Skeletal muscle cell (primary cell): ENCODE measurements at regions not wholly inside any gene's neighbourhood (a gene's known extent, or its start where the extent isn't known, plus 50 kb on each side); places are given as distances from the start of the nearest gene placed in this dataset.
"Not testable (repeated sequence)": the region's sequence is repeated elsewhere in the genome, so short reads cannot be mapped to it uniquely, and the experiment has no call there.

Experiments used
- DNase-seq: peaks from one replicate; pipeline ENCODE4 v3.0.0-alpha.2; 2010; ENCODE audit warnings: low read depth
- H3K4me3 ChIP-seq: 2 replicates; pipeline ENCODE4 v1.5.1; 2011; ENCODE audit warnings: low read depth, mild to moderate bottlenecking, control low read depth, low read length, moderate library complexity

DNA sequence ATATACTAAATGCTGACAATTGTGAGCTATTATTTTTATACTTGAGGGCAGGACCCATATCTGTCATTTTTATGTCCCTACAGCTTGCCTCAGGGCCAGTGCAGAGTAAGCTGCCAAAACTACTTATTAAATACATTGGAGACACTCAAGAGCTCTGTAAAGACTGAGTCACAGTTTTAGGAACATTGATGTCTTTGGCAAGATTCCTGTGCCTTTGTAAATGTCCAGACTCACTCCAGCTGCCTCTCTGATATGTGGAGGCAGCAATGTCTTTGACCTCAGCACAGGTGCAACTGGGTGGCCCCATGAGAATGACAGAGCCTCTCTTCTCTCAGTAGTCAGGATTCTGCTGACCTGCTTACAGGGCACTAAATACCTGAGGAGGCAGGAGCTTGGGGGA, 363.2 kb downstream of the OSTF1 start:
- no peak for DNase-seq

DNA sequence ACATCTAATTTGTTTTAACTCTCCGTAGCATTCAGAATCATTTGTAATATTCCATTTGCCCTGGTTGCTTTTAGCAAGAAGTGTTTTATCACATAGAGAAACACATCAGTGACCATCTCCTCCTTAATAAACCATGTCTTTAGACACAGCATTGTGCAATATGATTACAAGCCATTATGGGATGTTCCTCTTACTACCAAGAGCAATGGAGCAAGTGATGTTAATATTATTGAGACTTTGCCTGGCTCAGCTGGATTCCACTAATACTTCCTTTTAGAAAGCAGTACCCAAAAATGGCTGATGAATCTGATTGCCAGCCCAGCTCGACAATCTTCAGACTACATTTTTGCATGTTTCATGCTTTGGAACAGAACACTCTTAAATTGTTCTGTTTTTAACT, 364.2 kb downstream of the OSTF1 start:
- no peak overlapping the region for H3K4me3 ChIP-seq
- no peak for DNase-seq

More for the DNA sequence above, 363.2 kb downstream of the OSTF1 start:
- H3K4me3 ChIP-seq = no peak overlapping the region

DNA sequence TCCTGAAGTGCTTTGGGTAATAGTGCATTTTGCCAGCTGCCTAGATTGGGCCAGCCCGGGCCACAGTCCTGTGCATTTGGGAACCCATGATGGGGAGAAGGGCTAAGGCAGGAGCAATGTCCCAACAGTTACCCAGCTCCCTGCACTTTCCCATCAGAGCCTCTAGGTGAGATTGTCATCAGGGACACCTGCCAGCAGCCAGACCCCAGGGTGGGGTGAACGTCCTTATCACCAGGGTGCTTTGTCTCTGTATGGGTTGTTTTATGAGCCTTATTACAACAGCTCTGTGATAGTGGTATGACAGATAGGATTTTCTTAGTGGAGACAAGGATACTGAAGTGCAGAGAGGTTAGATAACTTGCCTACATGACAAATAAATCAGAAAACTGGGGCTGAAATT, 365.7 kb downstream of the OSTF1 start:
- DNase-seq = no peak
- no peak overlapping the region for H3K4me3 ChIP-seq

DNA sequence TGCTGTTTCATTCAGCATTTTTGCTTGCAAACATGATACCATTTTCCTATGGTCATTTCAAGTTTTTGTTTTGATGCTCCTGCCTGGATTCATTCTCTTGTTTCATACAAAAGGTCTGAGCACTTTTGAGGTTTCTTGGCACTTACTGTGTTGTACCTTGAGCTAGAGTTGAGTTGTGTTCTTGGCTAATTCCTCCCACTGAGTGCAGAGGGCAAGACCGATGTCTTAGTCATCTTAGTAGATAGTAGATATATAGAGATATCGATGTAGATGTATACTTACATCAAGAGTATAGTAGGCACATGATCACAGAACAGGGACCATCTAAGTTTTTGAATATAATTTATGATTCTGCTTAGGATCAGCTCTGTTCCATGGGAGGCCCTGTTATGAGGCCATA, 366.6 kb downstream of the OSTF1 start:
- H3K4me3 ChIP-seq = no peak overlapping the region
- no peak for DNase-seq

DNA sequence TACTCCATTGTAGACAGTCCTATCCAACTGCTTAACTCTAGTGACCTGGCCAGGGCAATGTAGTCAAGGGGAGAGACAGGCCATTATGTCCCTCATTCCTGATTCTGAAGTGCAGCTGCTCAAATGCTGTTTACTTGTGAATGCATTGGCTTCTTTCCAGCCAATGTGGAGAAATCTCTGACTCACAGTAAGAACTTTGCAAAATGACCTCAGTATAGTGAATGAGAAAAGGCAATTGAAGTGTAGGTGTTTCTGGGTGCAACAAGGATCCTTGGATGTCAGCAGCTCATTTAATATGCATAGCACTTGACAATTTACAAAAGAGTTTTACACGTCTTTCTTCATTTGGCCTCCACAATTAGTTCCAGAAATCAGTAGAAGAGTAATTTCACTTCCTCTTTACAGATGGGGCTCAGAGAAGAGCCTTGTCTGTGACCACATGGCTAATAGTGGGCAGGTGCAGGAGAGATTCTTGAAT, 367.2 kb downstream of the OSTF1 start:
- DNase-seq = no peak
- no peak overlapping the region for H3K4me3 ChIP-seq

DNA sequence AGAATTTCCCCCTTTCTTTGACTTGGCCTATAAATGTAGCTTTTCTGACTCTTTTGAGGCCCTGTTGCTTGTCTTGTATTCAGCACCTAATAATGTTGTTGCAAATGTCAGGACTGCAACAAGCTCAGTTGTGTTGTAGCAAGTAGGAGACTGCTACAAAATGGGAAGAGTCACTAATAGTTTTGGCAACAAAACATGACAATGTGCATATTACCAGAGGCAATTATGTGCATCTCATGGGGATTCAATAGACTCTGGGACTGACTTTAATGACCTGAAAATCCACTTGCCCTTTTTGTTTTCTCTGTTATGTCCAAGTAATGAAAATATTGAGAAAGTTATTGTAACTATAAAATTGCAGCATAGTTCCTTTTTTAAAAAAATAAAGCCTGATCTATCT, 368.4 kb downstream of the OSTF1 start:
- no peak overlapping the region for H3K4me3 ChIP-seq
- no peak for DNase-seq

DNA sequence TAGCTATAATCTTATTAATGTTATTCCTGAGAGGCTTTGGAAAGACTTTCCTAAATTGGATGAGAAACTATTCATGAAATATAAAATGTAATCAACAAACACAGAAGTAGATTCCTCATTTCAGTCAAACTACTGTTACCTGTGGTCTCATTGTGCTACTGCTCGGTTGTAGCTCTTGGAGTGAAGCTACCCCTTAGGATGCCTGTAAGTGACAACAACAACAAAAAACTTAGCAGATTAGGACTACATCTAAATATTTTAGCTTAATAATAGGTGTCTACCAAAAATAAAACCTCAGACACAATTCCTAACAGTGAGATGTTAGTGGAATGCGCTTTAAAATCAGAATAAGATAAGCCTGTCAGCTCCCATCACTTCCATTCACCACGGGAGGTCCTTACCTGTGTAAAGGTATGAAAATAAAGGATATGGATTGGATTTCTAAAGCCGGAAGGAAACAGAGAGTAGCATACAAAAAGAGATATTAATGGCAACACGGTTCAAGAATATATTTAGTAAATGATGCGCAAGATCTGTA, 369.2 kb downstream of the OSTF1 start:
- no peak for DNase-seq
- no peak overlapping the region for H3K4me3 ChIP-seq

DNA sequence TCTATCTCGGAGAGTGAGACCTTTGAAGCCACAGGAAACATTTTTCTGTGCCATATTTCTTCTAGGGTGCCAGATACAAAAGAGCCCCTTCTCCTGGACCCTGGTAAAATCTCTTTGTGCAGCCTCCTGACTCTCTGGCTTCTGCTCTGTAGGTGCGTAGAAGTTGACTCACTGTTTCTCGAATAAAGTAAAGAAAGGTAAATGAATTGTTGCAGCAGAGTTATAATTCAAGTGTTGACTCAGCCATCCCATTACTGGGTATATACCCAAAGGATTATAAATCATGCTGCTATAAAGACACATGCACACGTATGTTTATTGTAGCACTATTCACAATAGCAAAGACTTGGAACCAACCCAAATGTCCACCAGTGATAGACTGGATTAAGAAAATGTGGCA, 371.0 kb downstream of the OSTF1 start:
- not testable (repeated sequence) for H3K4me3 ChIP-seq, DNase-seq

DNA sequence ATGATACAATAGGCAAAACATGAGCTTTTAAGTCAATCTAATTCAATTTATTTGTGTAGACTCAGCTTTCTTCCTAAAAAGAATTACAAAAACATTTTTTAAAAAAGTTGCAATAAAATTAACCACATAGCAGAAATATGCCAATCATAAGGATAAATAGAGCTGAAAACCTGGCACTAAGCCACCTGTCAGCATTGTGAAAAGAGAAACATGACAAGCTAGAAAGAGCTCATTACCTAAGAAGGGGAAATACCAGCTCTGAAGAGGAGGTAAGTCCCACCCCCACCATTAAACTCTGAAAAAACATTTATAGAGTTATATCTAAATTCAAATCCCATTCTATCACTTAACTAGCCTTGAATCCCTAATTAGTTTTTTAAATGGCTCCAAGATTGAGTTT, 372.9 kb downstream of the OSTF1 start:
- H3K4me3 ChIP-seq = no peak overlapping the region
- DNase-seq = no peak

DNA sequence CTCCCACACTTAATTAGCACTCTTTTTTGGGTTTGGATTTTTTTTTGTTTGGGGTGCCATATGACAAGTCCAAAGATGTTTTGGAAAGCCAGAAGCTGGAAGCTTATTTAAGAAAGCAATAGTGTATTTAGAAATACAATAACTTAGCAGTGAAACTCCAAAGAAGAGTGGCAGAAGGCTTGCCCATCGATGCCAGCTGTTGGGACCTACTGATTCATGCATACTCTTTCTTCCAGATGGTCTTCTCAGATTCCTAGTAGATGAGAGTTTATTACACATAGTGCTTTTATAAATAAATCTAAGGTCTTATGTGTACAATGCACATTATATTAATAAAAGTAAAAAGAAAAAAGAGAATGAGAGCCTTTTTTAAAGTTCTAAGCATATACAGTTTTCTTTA, 374.6 kb downstream of the OSTF1 start:
- H3K4me3 ChIP-seq = no peak overlapping the region
- no peak for DNase-seq

DNA sequence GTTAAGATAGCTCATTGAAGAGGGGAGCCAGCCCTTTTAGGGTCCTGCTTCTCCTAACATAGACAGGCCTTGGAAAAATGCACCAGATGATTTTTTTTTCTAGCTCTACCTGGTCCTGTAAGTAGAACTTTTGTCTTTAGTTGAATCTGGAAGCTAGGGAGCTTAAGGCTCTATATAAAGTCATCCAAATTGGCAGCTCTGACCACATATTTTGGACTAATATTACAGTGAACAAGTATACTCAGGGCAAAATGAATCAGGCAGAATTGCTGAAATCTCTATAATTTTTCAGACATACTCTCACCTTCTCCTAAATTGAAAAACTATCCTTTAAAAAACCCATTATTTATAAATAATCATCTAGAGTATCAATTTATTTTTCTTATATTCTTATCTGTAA, 375.6 kb downstream of the OSTF1 start:
- no peak overlapping the region for H3K4me3 ChIP-seq
- DNase-seq = no peak

DNA sequence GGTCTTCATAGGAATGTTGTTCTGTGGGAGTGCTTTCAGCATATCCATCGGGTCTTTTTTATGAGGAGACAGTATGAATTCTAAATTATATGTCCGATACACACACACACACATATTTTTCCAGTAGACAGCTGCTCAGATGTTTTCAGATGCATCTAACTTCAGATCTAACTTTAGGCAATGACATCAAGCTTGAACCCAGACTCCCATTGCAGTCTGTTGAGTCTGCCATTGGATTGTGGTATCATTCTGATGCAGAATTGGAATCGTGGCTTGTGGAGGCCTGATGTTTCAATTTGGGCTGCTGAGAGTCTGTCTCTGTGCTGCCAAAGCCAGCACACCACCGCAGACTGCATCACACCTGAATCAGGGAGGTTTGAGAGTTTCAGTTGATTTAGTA, 376.4 kb downstream of the OSTF1 start:
- no peak overlapping the region for H3K4me3 ChIP-seq
- DNase-seq = no peak

DNA sequence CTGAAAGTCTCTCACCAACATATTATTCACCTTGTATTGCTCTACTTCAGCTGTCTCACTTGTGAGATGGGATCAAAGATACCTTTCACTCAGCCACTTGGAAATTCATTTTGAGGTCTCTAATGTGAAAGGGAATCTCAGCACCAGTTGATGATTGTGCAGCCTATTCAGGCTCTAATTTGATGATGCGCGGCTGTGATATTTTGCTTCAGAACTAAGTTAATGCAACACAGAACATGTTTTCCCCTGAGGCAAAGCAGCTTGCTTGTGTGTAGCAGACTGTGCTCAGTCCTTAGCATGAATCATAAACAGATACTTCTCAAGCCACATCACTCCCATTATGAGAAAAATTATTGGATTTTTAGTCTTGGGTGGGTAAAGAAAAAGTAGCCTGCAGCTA, 378.8 kb downstream of the OSTF1 start:
- no peak for DNase-seq
- H3K4me3 ChIP-seq = no peak overlapping the region

DNA sequence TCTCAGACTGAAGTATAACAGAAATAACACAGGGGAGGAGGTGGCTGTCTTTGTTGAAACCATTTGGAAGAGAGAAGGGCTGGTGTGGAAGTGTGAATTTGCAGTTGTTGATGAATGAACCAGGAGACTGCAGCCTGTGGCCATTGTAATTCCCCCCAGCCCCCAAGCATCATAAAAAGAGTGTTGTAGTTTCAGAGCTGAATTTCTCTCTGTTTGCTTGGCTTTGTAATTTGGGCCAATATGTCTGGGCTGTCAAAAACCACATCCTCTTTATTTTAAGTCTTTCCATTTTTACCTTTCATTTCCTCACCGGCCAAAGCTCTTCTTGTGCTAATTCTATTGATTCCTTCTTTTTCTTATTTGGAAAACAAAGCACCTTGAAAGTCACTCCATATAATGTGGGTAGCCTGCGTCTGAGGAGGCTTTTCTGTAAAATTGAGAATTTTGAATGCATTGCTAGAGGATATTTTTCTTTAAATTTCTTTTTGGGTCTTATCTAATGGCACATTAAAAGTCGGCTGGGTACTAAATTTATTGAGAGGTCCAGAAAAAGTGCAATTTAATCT, 383.3 kb downstream of the OSTF1 start:
- DNase-seq = no peak

DNA sequence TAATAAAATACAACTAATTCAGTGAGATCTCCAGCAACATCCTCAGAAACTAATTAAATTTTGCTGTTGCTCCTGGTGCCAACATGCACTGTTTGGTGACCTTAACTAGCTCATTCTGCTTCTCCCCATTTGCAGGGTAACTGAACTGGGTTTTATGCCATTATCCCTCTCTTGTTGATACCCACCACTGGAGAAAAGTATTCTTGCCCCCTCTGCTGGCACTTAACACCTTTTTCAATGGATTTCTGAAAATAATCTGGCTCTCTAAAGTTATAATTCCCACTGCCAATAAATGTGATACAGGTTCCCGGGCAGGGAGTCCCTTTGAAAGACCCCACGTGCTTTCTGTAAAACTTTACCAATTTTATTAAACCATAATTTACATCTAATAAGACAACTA, 394.3 kb downstream of the OSTF1 start:
- H3K4me3 ChIP-seq = no peak overlapping the region
- DNase-seq = no peak

More for the DNA sequence above, 383.3 kb downstream of the OSTF1 start:
- H3K4me3 ChIP-seq = no peak overlapping the region

DNA sequence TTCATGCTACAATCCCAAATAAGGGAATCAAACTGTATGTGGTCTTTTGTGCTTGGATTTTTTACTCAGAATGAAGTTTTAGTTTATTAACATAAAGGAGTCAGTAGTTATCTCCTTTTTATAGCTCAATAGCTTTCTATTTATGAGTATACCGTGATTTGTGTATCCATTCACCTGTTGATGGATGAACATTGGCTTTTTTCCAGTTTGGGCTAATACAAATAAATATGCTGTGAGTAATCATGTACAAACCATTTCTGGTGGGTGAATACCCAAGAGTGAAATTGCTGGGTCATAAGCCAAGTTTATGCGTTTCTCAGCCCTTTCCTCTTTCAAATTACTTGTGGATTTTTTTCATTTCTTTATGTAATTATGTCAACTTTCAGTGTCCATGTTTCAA, 395.3 kb downstream of the OSTF1 start:
- no peak overlapping the region for H3K4me3 ChIP-seq
- DNase-seq = no peak

DNA sequence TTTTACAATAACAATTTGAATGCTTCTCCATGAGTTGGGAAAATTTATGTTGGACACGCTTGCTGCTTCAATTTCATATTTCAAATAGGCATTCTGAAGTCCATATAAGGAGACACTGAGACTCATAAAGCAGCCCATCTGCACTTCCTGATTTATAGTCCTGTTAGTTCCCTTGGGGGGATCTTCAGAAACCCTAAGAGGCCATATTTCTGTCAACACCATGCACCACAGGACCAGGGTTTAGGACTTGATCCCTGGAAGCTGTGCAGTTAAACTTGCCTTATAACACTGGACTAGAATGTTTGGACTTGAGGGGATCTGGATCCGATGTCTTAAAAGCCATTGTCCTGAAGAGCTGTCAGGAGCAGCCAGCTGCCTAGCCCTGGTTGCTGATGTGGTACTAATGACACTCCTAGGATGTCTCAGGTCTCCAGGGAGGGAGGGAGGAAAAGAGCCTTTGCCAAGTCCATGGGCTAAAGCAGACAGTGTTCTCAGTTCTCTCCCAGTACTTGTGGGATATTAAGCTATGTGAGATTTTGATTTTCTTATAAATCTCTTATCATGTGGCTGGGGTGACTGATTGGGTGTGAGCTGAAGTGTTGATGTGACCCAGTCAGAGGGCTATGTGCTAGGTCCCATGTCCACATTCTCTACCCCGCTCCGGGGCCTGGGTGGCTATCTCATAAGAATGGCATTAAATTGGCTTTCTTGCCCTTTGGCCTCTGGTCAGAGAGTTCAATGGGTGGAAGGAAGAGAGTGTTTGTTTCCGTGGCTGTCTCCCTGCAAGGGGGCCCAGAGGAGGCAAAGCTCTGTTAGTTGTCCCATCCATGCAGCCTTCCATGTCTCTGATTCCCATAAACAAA, 399.8 kb downstream of the OSTF1 start:
- H3K4me3 ChIP-seq = no peak overlapping the region
- no peak for DNase-seq

DNA sequence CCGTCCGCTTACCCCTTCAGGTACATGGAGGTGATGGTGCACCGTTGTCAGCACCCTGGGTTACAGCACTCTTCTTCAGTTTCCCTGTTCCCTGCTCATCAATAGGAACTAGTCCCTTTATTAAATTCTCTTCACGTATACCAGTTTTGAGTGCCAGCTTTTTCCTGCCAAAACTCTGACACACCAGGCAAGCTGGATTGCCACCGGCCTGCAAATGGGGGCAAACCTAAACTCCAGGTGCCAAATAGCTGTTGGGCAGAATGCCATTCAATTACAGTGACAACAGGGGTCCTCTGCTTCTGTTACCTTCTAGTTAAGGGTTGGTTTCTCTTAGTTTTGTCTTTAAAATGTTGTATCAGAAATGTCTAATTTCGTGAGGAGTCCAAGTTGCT, 400.4 kb downstream of the OSTF1 start:
- H3K4me3 ChIP-seq = no peak overlapping the region
- DNase-seq = no peak

DNA sequence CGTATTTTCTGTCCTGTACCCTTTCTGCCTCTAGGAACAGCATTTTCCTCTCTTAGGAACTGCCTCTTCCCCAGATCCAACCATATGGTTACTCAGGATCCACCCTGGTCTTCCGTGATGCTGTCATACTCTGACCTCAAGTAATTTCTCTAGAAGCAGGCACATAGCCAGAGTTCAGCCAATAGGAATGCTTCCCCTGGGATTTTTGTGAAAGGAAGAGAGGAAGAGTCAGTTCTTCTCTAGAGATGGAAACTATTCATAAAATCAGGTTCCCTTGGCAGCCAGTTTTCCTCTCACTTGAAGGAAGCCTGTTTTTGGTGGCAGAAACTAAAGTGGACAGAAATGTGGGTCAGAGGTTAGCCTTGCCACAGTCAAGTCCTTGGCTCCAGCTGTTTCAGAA, 400.1 kb upstream of the PCSK5 start:
- H3K4me3 ChIP-seq = no peak overlapping the region
- no peak for DNase-seq

DNA sequence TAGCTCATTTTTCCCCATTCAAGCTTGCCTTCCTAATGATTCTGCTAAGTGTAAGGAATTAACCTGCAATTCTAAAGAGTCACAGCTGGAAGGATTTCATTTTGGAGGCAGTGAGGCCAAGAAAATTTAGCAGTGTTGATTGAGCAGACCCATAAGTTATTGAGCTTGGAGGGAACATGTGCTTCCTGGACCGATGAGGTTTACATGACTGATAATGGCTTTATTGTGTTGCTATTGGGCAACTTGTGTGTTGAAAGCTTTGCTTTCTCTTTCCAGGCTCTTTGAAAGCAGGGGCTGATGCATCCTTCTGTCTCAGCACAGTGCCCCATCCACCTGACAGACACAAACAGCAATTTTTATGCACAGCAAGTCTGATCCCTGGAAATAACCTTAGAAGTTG, 398.9 kb upstream of the PCSK5 start:
- H3K4me3 ChIP-seq = no peak overlapping the region
- DNase-seq = no peak

DNA sequence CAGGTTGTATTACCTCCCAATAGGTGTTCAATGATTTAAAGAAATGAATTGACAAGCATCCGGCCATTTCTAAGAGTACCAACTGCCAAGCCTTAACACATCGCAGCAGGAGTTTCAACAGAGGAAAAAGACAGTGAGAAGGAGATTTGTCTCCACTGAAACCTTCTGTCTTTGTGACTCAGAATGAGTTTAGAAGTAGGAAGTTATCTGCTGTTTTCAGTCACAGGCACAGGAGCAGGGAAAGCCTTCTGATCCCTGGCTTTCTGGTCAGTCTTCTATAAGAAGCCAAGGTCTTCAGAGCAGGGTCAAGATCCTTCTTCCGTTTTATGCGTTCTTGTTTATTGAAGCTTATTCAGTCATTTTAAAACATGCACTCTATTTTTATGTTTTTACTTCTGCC, 390.7 kb upstream of the PCSK5 start:
- no peak for DNase-seq

More for the DNA sequence above, 390.7 kb upstream of the PCSK5 start:
- no peak overlapping the region for H3K4me3 ChIP-seq
